Activated gamma-delta T cell treated with Interleukin-2 at 50 U/mL for 16 hours (primary cell): ENCODE measurements at regions not wholly inside any gene's neighbourhood (a gene's known extent, or its start where the extent isn't known, plus 50 kb on each side); places are given as distances from the start of the nearest gene placed in this dataset.
"Not testable (repeated sequence)": the region's sequence is repeated elsewhere in the genome, so short reads cannot be mapped to it uniquely, and the experiment has no call there.

Source experiments
- DNase-seq: peaks from one replicate; pipeline ENCODE4 v3.0.0-alpha.2; 2020

GRCh38 chr2:171266102-171266501 lies 105.4 kb upstream of the TLK1 start:
- no peak for DNase-seq

GRCh38 chr2:171261529-171261928 lies 100.8 kb upstream of the TLK1 start:
- not testable (repeated sequence) for DNase-seq

GRCh38 chr2:171260471-171261424 lies 100.1 kb upstream of the TLK1 start:
- DNase-seq = no peak

- no peak for DNase-seq
These were observed 94.0 kb upstream of the TLK1 start for GRCh38 chr2:171254666-171255065.

GRCh38 chr2:171253900-171254650 lies 93.4 kb upstream of the TLK1 start:
- DNase-seq = no peak

GRCh38 chr2:171253279-171253678 lies 92.6 kb upstream of the TLK1 start:
- DNase-seq = no peak

GRCh38 chr2:171249689-171250088 lies 89.0 kb upstream of the TLK1 start:
- no peak for DNase-seq

- DNase-seq = peak; percentile 4
These were observed 87.3 kb upstream of the TLK1 start for GRCh38 chr2:171247741-171248662.

GRCh38 chr2:171244970-171245782 lies 84.5 kb upstream of the TLK1 start:
- no peak for DNase-seq

- DNase-seq = no peak
These were observed 83.8 kb upstream of the TLK1 start for GRCh38 chr2:171244466-171244969.

GRCh38 chr2:171241771-171242170 lies 81.1 kb upstream of the TLK1 start:
- DNase-seq = no peak

- no peak for DNase-seq
These were observed 78.3 kb upstream of the TLK1 start for GRCh38 chr2:171238946-171239345.

- DNase-seq = no peak
These were observed 77.2 kb upstream of the TLK1 start for GRCh38 chr2:171237751-171238505.

GRCh38 chr2:171235262-171235881 lies 74.7 kb upstream of the TLK1 start:
- no peak for DNase-seq

GRCh38 chr2:171230176-171230575 lies 69.5 kb upstream of the TLK1 start:
- no peak for DNase-seq

GRCh38 chr2:171228826-171229225 lies 68.1 kb upstream of the TLK1 start:
- DNase-seq = no peak

GRCh38 chr2:171227066-171227782 lies 66.5 kb upstream of the TLK1 start:
- no peak for DNase-seq

GRCh38 chr2:171226461-171226860 lies 65.8 kb upstream of the TLK1 start:
- no peak for DNase-seq

GRCh38 chr2:171225989-171226388 lies 65.3 kb upstream of the TLK1 start:
- no peak for DNase-seq
